Spleen (tissue), 11 donors: ENCODE measurements at regions not wholly inside any gene's neighbourhood (a gene's known extent, or its start where the extent isn't known, plus 50 kb on each side); places are given as distances from the start of the nearest gene placed in this dataset.

Experiments used
- DNase-seq: peaks from one replicate; pipeline ENCODE4 v3.0.0-alpha.2; 2020
- H3K27ac ChIP-seq, 8 donors: fragments of 200-600 bp; sonication (generic) in 7 of 8; 1 replicate in 4 of 8; 2 replicates in 4 of 8; pipeline versions ENCODE4 v1.5.0 to v1.8.0; 2016 to 2021; ENCODE audit warnings: inconsistent platforms in 4 of 8, mild to moderate bottlenecking in 4 of 8, moderate library complexity in 1 of 8
- H3K27me3 ChIP-seq, 7 donors: fragments of 200-600 bp; sonication (generic) in 6 of 7; replicated peaks in 1 of 7; 1 replicate in 4 of 7; 2 replicates in 3 of 7; pipeline versions ENCODE4 v1.5.0 to v1.8.0; 2016 to 2021; ENCODE audit warnings: inconsistent platforms in 3 of 7, mild to moderate bottlenecking in 1 of 7
- H3K36me3 ChIP-seq, 6 donors: fragments of 200-600 bp; sonication (generic) in 5 of 6; 1 replicate in 4 of 6; 2 replicates in 2 of 6; pipeline versions ENCODE4 v1.5.0 to v1.8.0; 2016 to 2021; ENCODE audit warnings: inconsistent platforms in 2 of 6
- H3K4me1 ChIP-seq, 6 donors: fragments of 200-600 bp; sonication (generic) in 5 of 6; 1 replicate in 3 of 6; 2 replicates in 3 of 6; pipeline versions ENCODE4 v1.5.0 to v1.8.0; 2016 to 2021; ENCODE audit warnings: inconsistent platforms in 3 of 6
- H3K4me3 ChIP-seq, 8 donors: fragments of 200-600 bp; sonication (generic) in 7 of 8; 1 replicate in 4 of 8; 2 replicates in 4 of 8; pipeline versions ENCODE4 v1.5.0 to v1.8.0; 2016 to 2021; ENCODE audit warnings: inconsistent platforms in 4 of 8, mild to moderate bottlenecking in 4 of 8, moderate library complexity in 2 of 8
- H3K9me3 ChIP-seq, 8 donors: fragments of 200-600 bp; sonication (generic) in 7 of 8; 1 replicate in 4 of 8; 2 replicates in 4 of 8; pipeline versions ENCODE4 v1.5.0 to v1.8.0; 2016 to 2021; ENCODE audit warnings: inconsistent platforms in 4 of 8
- POLR2A ChIP-seq, 3 donors: fragments of 450-650 bp; IDR thresholded peaks; one replicate each; pipeline ENCODE4 v1.5.1; 2017; ENCODE audit warnings: antibody characterized with exemption in 3 of 3, mild to moderate bottlenecking in 1 of 3
- POLR2AphosphoS5 ChIP-seq, 3 donors: sonication (generic); formaldehyde crosslinking; IDR thresholded peaks; one replicate each; pipeline ENCODE4 v1.5.1; 2017; ENCODE audit warnings: antibody characterized with exemption in 3 of 3
- WGBS, 5 donors: extraction: QIAGEN DNeasy Blood & Tissue Kit in 3 of 5; methylation state at CpG; one replicate each; pipeline versions ENCODE4 v1.1.5 to v1.1.7; 2013 to 2018; 5-methylcytosine and 5-hydroxymethylcytosine counted together
- intact Hi-C: fragments of 100-400 bp; cut with DNase I; formaldehyde crosslinking; loops from one replicate; pipeline ENCODE4 v1.15.0; 2023; ENCODE audit warnings: low total_unique reads
- TF ChIP-seq, protein P1 (sequence below), 11 experiments: fragments of 200-600 bp in 7 of 11; fragments of 450-650 bp in 4 of 11; sonication (generic) in 4 of 11; IDR thresholded peaks in 8 of 11; conservative IDR thresholded peaks in 3 of 11; 1 replicate in 7 of 11; 2 replicates in 4 of 11; pipeline versions ENCODE4 v1.4.0 to v1.8.0; 2016 to 2021; ENCODE audit warnings: antibody characterized with exemption in 11 of 11, inconsistent platforms in 4 of 11, mild to moderate bottlenecking in 1 of 11
- donor health status: healthy with polysubstance abuse.
- donor health status: DM: no; HTN: no; CAD: no; lungs with moderate emphysema.
- donor health status: DM: no; HTN: no; CAD: no.
- donor health status: Bipolar disorder and iron deficiency.
- donor health status: healthy.
- donor health status: DM: no; HTN: no; CAD: no.
- donor health status: DM: yes; HTN: yes; CAD: no.

DNA sequence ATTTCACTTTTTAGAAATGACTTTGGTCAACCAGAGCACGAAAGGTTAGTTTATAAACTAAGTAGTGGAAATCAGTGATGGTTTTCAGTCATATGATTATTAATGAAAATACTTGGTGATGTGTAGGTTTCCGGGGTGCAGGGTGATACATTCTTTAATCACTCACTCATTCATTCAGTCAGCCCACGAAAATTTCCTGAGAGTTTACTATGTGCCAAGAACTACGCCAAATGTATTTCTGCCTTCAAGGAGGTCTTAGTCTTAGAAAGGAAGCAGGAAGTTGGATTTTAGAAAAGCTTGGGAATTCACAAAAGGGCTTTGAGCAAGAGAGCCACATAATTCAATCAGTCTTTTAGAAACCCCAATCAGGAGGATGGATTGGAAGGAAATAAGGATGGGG is 543.6 kb downstream of the PLCL1 start:
- WGBS, 5 donors, result 79 to 86% (median 85%) methylated on average over 4 of the region's 4 CpGs
- Histone ChIP-seq H3K27ac (no peak overlapping the region), H3K9me3 (no peaks in the 10 kb centered on the region), H3K27me3 (peaks cover 0 to 4% (median 0%) of the 10 kb centered on the region in 7 donors), H3K4me1 (no peaks in the 10 kb centered on the region), H3K4me3 (no peak overlapping the region), H3K36me3 (no peaks in the 10 kb centered on the region)
- TF ChIP-seq, protein P1, sequence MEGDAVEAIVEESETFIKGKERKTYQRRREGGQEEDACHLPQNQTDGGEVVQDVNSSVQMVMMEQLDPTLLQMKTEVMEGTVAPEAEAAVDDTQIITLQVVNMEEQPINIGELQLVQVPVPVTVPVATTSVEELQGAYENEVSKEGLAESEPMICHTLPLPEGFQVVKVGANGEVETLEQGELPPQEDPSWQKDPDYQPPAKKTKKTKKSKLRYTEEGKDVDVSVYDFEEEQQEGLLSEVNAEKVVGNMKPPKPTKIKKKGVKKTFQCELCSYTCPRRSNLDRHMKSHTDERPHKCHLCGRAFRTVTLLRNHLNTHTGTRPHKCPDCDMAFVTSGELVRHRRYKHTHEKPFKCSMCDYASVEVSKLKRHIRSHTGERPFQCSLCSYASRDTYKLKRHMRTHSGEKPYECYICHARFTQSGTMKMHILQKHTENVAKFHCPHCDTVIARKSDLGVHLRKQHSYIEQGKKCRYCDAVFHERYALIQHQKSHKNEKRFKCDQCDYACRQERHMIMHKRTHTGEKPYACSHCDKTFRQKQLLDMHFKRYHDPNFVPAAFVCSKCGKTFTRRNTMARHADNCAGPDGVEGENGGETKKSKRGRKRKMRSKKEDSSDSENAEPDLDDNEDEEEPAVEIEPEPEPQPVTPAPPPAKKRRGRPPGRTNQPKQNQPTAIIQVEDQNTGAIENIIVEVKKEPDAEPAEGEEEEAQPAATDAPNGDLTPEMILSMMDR (IDR thresholded peaks at IDR 0.05 in 8 of 11, conservative IDR thresholded peaks at IDR 0.05 in 3 of 11), result no peak
- no peak for TF ChIP-seq POLR2AphosphoS5 (IDR thresholded peaks at IDR 0.05)
- TF ChIP-seq POLR2A (IDR thresholded peaks at IDR 0.05), result no peak
- DNase-seq, result no peak
- intact Hi-C loops, result no loop called here

DNA sequence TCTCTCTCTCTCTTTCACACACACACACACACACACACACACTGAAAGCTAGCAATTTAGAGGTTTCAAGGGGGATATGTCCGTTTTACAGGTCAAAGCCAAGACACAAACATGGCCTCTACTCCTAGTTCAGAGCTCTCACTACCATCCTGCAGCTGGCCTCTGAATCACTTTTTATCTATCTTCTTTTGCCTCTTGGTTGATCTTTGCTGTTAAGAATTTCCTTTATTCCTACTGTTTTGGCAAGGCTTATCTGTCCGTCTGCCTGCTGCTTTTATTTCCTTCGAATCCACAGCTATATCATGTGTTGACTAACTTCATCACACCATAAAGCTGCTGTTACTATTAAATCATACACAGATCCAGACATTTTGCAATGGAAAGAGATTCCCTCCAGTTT is 543.0 kb downstream of the PLCL1 start:
- intact Hi-C loops, result no loop called here
- H3K9me3 ChIP-seq, result no peaks in the 10 kb centered on the region
- H3K4me3 ChIP-seq, result no peak overlapping the region
- H3K27me3 ChIP-seq, result peaks cover 0 to 4% (median 0%) of the 10 kb centered on the region in 7 donors
- no peak for DNase-seq
- WGBS, 5 donors, result 71 to 77% (median 75%) methylated on average over 3 of the region's 3 CpGs
- no peak overlapping the region for H3K27ac ChIP-seq
- no peaks in the 10 kb centered on the region for H3K4me1 ChIP-seq
- TF ChIP-seq POLR2A (IDR thresholded peaks at IDR 0.05), result no peak
- no peak for TF ChIP-seq POLR2AphosphoS5 (IDR thresholded peaks at IDR 0.05)
- TF ChIP-seq, protein P1 (IDR thresholded peaks at IDR 0.05 in 8 of 11, conservative IDR thresholded peaks at IDR 0.05 in 3 of 11), result no peak
- no peaks in the 10 kb centered on the region for H3K36me3 ChIP-seq

DNA sequence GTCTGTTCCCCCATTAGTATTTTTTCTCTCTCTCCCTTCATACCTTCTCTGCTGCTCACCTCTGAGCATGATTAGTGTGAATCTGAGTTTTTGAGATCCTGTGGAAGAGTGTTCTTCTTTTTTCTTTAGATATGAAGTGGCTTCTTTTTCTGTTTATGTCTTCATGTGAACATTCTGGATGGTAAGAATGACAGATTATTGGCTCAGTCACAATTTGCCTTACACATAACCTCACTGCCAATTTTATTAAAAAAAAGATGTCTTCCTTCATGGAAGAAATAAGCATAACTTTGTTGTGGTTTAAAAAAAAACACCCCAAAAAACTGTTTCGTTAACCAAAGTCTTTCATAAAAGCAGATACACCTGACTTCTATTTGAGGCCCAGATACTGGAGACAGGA is 539.1 kb downstream of the PLCL1 start:
- intact Hi-C loops, result no loop called here
- no peak for DNase-seq
- Histone ChIP-seq H3K27ac (no peak overlapping the region), H3K4me1 (no peaks in the 10 kb centered on the region), H3K27me3 (peaks cover 0 to 11% (median 0%) of the 10 kb centered on the region in 7 donors), H3K36me3 (no peaks in the 10 kb centered on the region), H3K4me3 (no peak overlapping the region), H3K9me3 (no peaks in the 10 kb centered on the region)
- TF ChIP-seq, protein P1 (IDR thresholded peaks at IDR 0.05 in 8 of 11, conservative IDR thresholded peaks at IDR 0.05 in 3 of 11), result no peak
- TF ChIP-seq POLR2AphosphoS5 (IDR thresholded peaks at IDR 0.05) (no peak), POLR2A (IDR thresholded peaks at IDR 0.05) (no peak)
- 64 to 74% (median 71%) methylated on average over 1 of the region's 1 CpG for WGBS, 5 donors

DNA sequence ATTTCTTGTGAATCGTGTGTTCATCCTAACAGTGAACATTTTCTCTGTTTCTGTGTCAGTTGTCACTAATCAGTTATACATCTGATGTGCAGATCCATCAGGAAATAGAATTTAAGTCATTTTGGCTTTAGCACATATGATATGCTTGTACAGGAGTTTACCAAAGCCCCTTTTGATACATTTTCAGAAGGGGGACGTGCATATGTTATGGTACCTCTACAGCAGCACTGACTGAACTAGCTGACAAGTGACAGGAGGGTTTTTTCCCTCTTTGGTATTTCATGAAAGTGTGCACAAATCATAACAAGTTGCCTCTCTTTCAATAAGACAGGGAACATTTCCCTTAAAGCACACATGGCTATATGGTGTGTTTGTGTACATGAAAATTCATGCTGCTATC is 536.5 kb downstream of the PLCL1 start:
- intact Hi-C loops, result no loop called here
- peaks cover 0 to 30% (median 0%) of the 10 kb centered on the region in 7 donors for H3K27me3 ChIP-seq
- DNase-seq, result no peak
- H3K36me3 ChIP-seq, result no peaks in the 10 kb centered on the region
- WGBS, 5 donors, result 68 to 84% (median 73%) methylated on average over 2 of the region's 2 CpGs
- H3K27ac ChIP-seq, result no peak overlapping the region
- no peaks in the 10 kb centered on the region for H3K4me1 ChIP-seq
- no peak overlapping the region for H3K4me3 ChIP-seq
- TF ChIP-seq POLR2A (IDR thresholded peaks at IDR 0.05), result no peak
- TF ChIP-seq, protein P1 (IDR thresholded peaks at IDR 0.05 in 8 of 11, conservative IDR thresholded peaks at IDR 0.05 in 3 of 11), result no peak
- TF ChIP-seq POLR2AphosphoS5 (IDR thresholded peaks at IDR 0.05), result no peak
- H3K9me3 ChIP-seq, result no peaks in the 10 kb centered on the region
